ENCODE measurements at regions not wholly inside any gene's neighbourhood (a gene's known extent, or its start where the extent isn't known, plus 50 kb on each side); places are given as distances from the start of the nearest gene placed in this dataset.
"Not testable (repeated sequence)": the region's sequence is repeated elsewhere in the genome, so short reads cannot be mapped to it uniquely, and the experiment has no call there.

DNA sequence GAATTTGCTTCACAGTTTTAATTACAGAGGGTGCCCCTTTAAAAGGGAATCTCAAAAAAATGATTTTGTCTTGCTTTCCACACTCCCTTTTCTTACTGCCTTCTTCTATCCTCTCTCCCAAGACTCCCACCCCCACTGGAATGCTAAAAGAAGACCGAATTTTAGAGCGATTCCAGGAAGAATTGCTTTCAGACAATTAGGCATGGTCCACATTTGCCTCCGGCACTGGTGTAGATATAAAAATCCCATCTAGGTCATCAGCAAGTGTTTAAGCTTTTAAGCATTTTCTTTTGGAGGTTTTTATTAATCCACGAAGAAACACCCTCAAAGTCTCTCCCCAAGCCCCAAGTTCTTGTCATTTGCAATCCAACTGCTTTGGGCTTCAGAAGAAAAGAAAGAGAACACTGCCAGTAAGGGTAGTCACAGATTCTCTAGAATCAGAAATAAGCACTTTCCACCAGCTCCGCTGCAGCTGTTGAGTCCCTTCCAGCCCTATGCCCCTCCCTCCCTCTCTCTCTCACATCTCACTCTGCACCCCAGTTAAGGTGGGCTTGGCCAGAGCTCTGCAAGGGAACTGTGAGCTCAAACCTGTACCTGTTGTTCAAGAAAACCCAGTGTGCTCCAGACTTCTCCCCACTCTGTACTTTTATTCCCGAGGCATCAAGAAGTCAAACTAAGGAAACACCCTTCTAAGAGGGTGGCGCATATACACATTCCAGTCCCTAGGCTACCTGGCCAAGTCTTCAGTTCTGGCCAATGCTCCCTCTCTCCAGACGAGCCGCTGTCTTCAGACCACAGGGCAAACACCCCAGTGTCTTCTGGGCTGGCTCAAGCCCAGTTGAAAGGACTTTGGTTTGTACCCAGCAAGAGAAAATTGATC, 170.2 kb downstream of the RGS9 start:
- Histone ChIP-seq H3K27me3 (ENCODE audit: control insufficient read depth in 1 of 2, insufficient read depth in 2 of 2, low read length in 2 of 2) (peaks cover 0 to under 1% of the 10 kb centered on the region in 2 experiments), H3K4me3 (ENCODE audit: low read length) (no peak overlapping the region), H3K4me1 (ENCODE audit: insufficient read depth, low read length) (no peaks in the 10 kb centered on the region), H3K27ac (ENCODE audit: low read depth in 1 of 2, low read length in 2 of 2) (no peak overlapping the region), H3K36me3 (ENCODE audit: insufficient read depth, low read length) (no peaks in the 10 kb centered on the region), H3K9me3 (ENCODE audit: control insufficient read depth in 1 of 2, insufficient read depth in 1 of 2, low read length in 2 of 2) (no peaks in the 10 kb centered on the region)
- DNase-seq (no peak), ATAC-seq (ENCODE audit: poor library complexity) (no peak)
- no peaks in the 10 kb centered on the region for H3K36me3 Mint-ChIP-seq (ENCODE audit: low read depth)
- no peaks in the 10 kb centered on the region for H3K4me1 Mint-ChIP-seq (ENCODE audit: low read depth)
- intact Hi-C loops (cut with DNase I, micrococcal nuclease) = no loop called here
- no peak overlapping the region for H3K27ac Mint-ChIP-seq
- no peaks in the 10 kb centered on the region for H3K9me3 Mint-ChIP-seq
- TF ChIP-seq, protein P1, sequence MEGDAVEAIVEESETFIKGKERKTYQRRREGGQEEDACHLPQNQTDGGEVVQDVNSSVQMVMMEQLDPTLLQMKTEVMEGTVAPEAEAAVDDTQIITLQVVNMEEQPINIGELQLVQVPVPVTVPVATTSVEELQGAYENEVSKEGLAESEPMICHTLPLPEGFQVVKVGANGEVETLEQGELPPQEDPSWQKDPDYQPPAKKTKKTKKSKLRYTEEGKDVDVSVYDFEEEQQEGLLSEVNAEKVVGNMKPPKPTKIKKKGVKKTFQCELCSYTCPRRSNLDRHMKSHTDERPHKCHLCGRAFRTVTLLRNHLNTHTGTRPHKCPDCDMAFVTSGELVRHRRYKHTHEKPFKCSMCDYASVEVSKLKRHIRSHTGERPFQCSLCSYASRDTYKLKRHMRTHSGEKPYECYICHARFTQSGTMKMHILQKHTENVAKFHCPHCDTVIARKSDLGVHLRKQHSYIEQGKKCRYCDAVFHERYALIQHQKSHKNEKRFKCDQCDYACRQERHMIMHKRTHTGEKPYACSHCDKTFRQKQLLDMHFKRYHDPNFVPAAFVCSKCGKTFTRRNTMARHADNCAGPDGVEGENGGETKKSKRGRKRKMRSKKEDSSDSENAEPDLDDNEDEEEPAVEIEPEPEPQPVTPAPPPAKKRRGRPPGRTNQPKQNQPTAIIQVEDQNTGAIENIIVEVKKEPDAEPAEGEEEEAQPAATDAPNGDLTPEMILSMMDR (IDR thresholded peaks at IDR 0.05) = no peak
- H3K27me3 Mint-ChIP-seq = peaks cover 22% of the 10 kb centered on the region
- H3K4me3 Mint-ChIP-seq = no peak overlapping the region
- CTCF ChIA-PET = interaction anchor here (1.1 kb wide), 1 partner anchor 13 kb away, joined by 3 read pairs; no protein-coding TSS in a partner anchor
- POLR2A ChIA-PET = no interaction called here

DNA sequence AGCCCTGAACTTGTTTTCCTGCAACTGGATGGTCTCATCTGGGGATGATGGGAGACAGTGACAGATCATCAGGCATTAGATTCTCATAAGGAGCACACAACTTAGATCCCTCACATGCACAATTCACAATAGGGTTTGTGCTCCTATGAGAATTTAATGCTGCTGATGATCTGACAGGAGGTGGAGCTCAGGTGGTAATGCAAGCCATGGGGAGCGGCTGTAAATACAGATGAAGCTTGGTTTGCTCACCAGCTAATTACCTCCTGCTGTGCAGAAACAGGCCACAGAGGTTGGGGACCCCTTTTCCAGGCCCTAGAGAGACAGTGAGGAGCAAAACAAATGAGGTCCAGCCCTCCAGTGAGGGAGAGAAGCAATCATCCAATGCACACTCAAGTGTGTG, 168.6 kb downstream of the RGS9 start:
- Mint-ChIP-seq H3K4me1 (ENCODE audit: low read depth) (no peaks in the 10 kb centered on the region), H3K9me3 (no peaks in the 10 kb centered on the region), H3K27me3 (peaks cover 22% of the 10 kb centered on the region), H3K4me3 (no peak overlapping the region), H3K36me3 (ENCODE audit: low read depth) (no peaks in the 10 kb centered on the region), H3K27ac (no peak overlapping the region)
- DNase-seq (no peak), ATAC-seq (ENCODE audit: poor library complexity) (no peak)
- TF ChIP-seq, protein P1 (IDR thresholded peaks at IDR 0.05) = no peak
- intact Hi-C loops (cut with DNase I, micrococcal nuclease) = no loop called here
- no peaks in the 10 kb centered on the region for H3K36me3 ChIP-seq (ENCODE audit: insufficient read depth, low read length)
- H3K4me1 ChIP-seq (ENCODE audit: insufficient read depth, low read length) = no peaks in the 10 kb centered on the region
- H3K9me3 ChIP-seq (ENCODE audit: control insufficient read depth in 1 of 2, insufficient read depth in 1 of 2, low read length in 2 of 2) = no peaks in the 10 kb centered on the region
- ChIA-PET POLR2A (no interaction called here), CTCF (interaction anchor here (1.0 kb wide), 1 partner anchor 11 kb away, joined by 3 read pairs; no protein-coding TSS in a partner anchor)
- H3K27ac ChIP-seq (ENCODE audit: low read depth in 1 of 2, low read length in 2 of 2) = no peak overlapping the region
- H3K27me3 ChIP-seq (ENCODE audit: control insufficient read depth in 1 of 2, insufficient read depth in 2 of 2, low read length in 2 of 2) = no peaks in the 10 kb centered on the region
- no peak overlapping the region for H3K4me3 ChIP-seq (ENCODE audit: low read length)

DNA sequence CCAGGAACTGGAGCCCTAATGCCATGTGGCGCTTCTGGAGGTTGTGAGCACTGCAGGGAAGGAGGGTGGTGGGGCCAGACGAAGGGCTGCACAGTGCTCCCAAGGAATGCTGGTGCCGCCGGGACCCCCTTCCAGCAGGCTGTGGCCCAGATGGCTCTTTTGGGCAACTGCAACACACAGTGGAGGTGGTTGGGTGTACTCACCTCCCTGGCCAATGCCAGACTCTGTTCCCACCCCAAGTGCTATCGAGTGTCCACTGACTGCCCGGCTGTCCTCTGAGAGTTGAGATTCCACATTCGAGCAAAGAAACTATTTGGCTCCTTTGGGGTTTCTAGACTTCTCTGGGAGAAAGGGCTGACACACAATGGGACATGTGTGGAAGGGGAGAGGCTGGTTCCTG, 167.9 kb downstream of the RGS9 start:
- H3K4me3 ChIP-seq (ENCODE audit: low read length) = no peak overlapping the region
- Mint-ChIP-seq H3K4me1 (ENCODE audit: low read depth) (no peaks in the 10 kb centered on the region), H3K4me3 (no peak overlapping the region), H3K27me3 (peaks cover 17% of the 10 kb centered on the region), H3K36me3 (ENCODE audit: low read depth) (no peaks in the 10 kb centered on the region), H3K9me3 (no peaks in the 10 kb centered on the region), H3K27ac (no peak overlapping the region)
- no peak overlapping the region for H3K27ac ChIP-seq (ENCODE audit: low read depth in 1 of 2, low read length in 2 of 2)
- H3K9me3 ChIP-seq (ENCODE audit: control insufficient read depth in 1 of 2, insufficient read depth in 1 of 2, low read length in 2 of 2) = no peaks in the 10 kb centered on the region
- H3K36me3 ChIP-seq (ENCODE audit: insufficient read depth, low read length) = no peaks in the 10 kb centered on the region
- intact Hi-C loops (cut with DNase I, micrococcal nuclease) = no loop called here
- no peak for ATAC-seq (ENCODE audit: poor library complexity)
- CTCF ChIA-PET = interaction anchor here (1.0 kb wide), 1 partner anchor 11 kb away, joined by 3 read pairs; no protein-coding TSS in a partner anchor
- TF ChIP-seq, protein P1 (IDR thresholded peaks at IDR 0.05) = no peak
- no peaks in the 10 kb centered on the region for H3K27me3 ChIP-seq (ENCODE audit: control insufficient read depth in 1 of 2, insufficient read depth in 2 of 2, low read length in 2 of 2)
- DNase-seq = no peak
- H3K4me1 ChIP-seq (ENCODE audit: insufficient read depth, low read length) = no peaks in the 10 kb centered on the region
- POLR2A ChIA-PET = no interaction called here

DNA sequence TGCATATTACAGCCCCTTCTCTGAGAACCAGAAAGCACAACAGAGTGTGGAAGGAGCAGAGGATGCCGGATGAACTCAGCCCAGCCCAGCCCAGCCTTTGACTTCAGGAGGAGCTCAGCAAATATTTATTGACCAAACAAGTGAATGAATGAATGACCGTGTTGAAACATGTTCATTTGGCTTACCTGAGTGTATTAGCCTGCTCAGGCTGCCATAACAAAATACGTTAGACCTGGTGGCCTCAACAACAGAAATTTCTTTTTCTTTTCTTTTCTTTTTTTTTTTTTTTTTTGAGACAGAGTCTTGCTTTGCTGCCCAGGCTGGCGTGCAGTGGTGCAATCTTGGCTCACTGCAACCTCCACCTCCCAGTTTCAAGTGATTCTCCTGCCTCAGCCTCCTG, 164.7 kb downstream of the RGS9 start:
- H3K27ac Mint-ChIP-seq; H3K4me1 Mint-ChIP-seq (ENCODE audit: low read depth); H3K4me3 Mint-ChIP-seq; H3K36me3 Mint-ChIP-seq (ENCODE audit: low read depth); ATAC-seq (ENCODE audit: poor library complexity); H3K9me3 Mint-ChIP-seq; H3K27me3 ChIP-seq (ENCODE audit: control insufficient read depth in 1 of 2, insufficient read depth in 2 of 2, low read length in 2 of 2); H3K36me3 ChIP-seq (ENCODE audit: insufficient read depth, low read length); H3K27ac ChIP-seq (ENCODE audit: low read depth in 1 of 2, low read length in 2 of 2); H3K4me3 ChIP-seq (ENCODE audit: low read length); CTCF ChIA-PET; H3K4me1 ChIP-seq (ENCODE audit: insufficient read depth, low read length); POLR2A ChIA-PET; DNase-seq; H3K9me3 ChIP-seq (ENCODE audit: control insufficient read depth in 1 of 2, insufficient read depth in 1 of 2, low read length in 2 of 2); intact Hi-C loops (cut with DNase I, micrococcal nuclease): not testable (repeated sequence)
- H3K27me3 Mint-ChIP-seq = peaks cover 13% of the 10 kb centered on the region
